GM04504 (cell line): ENCODE measurements at regions not wholly inside any gene's neighbourhood (a gene's known extent, or its start where the extent isn't known, plus 50 kb on each side); places are given as distances from the start of the nearest gene placed in this dataset.

Experiments used
- DNase-seq: peaks from one replicate; pipeline ENCODE4 v3.0.0-alpha.2; 2012; ENCODE audit warnings: low read depth

GRCh38 chr7:35339811-35340210, 85.9 kb upstream of the TBX20 start:
- no peak for DNase-seq

GRCh38 chr7:35336444-35336843, 82.5 kb upstream of the TBX20 start:
- no peak for DNase-seq

DNA sequence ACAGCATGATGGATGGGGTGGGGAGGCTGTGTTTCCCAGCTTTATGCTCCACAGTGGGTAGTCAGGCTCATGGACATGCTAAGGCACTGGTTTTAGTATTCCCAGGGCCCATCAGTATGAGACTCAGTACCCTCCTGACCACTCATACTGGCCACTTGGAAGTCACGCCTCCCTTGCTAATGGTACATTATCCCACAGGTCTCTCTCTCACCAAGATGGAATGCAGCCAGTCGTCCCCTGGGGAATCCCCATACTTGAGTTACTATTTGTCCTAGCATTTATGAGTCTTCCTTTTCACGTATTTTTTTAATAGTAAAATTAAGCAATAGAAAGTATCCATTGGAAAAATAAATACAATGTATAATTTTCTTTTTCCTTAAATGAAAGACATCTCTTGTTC, 80.6 kb upstream of the TBX20 start:
- DNase-seq: no peak

DNA sequence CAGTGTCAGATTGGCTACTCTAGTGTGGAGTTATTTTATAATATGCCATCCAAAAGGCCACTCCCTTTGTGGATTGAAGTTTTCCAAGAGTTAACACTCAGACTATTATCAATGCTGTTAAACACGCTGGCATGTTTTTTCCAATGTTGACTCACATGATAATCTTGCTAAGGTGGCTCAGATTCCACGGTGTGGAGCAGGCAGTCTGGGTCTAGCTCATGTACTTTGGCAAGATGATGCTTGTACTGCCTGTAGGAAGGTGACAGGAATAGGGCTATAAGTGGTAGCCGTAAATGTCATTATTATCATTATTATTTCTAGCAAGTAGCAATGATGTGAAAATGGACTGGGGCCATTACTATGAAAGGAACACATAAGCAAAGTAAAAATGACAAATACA, 79.4 kb upstream of the TBX20 start:
- no peak for DNase-seq

DNA sequence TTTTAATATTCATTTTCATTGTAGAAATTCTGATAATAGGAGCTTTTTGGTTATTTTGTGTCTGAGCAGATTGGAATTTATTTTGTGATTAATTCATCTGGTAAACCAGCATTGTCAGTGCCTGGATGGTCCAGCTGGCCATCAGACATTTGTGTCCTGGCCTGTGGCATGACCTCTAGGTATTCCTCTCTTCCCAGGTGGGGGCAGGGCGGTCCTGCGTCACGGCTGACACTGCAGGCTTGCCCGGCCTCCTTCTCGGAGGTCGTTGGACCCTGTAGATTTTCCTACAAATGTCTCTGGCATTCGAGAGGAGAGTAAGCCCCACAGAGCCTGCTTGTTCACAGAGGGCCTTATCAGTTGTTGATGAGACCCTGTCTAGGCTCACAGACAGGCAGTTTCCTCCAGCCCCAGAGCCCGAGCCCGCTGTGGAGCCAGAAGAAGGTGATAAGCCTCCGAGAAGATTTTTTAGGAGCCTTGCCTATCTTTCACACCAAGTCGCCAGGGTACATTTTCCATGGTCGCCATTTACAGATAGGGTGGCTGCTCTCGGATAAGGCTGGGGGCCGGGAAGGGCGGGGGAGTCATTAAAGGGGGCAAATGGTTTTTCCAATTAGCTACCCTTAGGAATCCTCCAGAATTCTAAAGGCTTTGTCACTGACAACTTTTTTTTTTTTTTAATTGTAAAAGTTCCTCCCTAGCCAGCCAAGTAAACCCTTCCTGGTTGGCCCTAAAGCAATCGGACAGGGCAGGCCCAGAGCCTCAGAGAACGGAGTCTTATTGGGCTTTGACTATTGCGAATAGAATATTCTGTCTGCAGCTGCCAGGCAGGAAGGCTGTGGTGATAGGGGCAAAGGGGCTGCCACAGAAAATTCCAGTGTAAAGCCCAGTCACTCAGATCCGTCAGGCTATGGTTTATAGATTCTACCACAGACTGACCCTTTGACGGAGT, 78.1 kb upstream of the TBX20 start:
- DNase-seq: no peak

DNA sequence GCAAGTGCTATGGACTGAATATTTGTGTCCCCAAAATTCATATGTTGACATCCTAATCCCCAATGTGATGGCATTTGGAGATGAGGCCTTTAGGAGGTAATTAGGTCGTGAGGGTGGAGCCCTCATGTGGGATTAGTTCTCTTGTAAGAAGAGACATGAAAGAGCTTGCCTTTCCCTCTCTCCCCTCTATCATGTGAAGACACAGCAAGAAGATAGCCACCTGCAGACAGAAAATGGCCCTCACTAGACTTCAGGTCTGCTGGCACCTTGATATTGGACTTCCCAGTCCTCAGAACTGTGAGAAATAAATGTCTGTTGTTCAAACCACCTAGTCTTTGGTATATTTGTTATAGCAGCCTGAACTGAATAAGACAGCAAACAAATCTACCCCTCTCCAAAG, 75.1 kb upstream of the TBX20 start:
- DNase-seq: no peak

- no peak for DNase-seq
Observed at GRCh38 chr7:35319606-35320005, 65.7 kb upstream of the TBX20 start.

- DNase-seq: no peak
Observed at GRCh38 chr7:35316549-35316948, 62.6 kb upstream of the TBX20 start.

- no peak for DNase-seq
Observed at GRCh38 chr7:35315517-35315916, 61.6 kb upstream of the TBX20 start.

DNA sequence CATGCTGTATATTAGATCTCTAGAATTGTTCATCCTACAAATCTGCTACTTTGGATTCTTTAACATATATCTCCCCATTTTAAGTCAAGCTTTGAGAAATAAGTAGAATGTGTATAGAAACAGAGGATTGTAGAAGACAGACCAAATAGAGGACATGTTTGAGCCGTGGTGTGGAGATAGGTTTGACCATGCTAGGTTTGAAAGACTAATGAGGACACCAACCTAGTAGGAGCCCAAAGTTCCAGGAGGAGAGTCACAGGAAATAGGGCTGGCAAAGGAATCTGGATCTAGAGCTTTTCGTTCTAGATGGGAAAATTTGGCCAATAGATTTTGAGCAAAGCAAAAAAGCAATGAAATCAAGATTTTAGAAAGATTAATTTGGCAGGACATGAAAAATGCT, 60.5 kb upstream of the TBX20 start:
- DNase-seq: no peak

GRCh38 chr7:35313575-35313974, 59.7 kb upstream of the TBX20 start:
- no peak for DNase-seq
